Progenitor cell of endocrine pancreas (in vitro differentiated cells): ENCODE measurements at regions not wholly inside any gene's neighbourhood (a gene's known extent, or its start where the extent isn't known, plus 50 kb on each side); places are given as distances from the start of the nearest gene placed in this dataset.

Experiments used
- DNase-seq: peaks from one replicate; pipeline ENCODE4 v3.0.0; 2021; ENCODE audit warnings: low spot score; ENCODE audit not compliant: unreplicated experiment
- H3K27ac Mint-ChIP-seq: 2 replicates; pipeline ENCODE4 v1.8.0; 2021; ENCODE audit warnings: mild to moderate bottlenecking, moderate library complexity, mixed read lengths
- H3K27me3 Mint-ChIP-seq: 2 replicates; pipeline ENCODE4 v1.8.0; 2021; ENCODE audit warnings: mixed read lengths
- H3K36me3 Mint-ChIP-seq: 2 replicates; pipeline ENCODE4 v1.8.0; 2022; ENCODE audit warnings: mixed read lengths; ENCODE audit not compliant: insufficient read depth
- H3K4me1 Mint-ChIP-seq: 2 replicates; pipeline ENCODE4 v1.8.0; 2021; ENCODE audit warnings: low read depth, mixed read lengths
- H3K4me3 Mint-ChIP-seq: 2 replicates; pipeline ENCODE4 v1.8.0; 2021; ENCODE audit warnings: low read depth, mild to moderate bottlenecking, moderate library complexity, mixed read lengths
- H3K9me3 Mint-ChIP-seq: 2 replicates; pipeline ENCODE4 v1.8.0; 2021; ENCODE audit warnings: low read depth, mixed read lengths
- CTCF ChIP-seq: fragments of 200-600 bp; sonication (generic); IDR thresholded peaks from one replicate; pipeline ENCODE4 v1.5.0; 2021; ENCODE audit warnings: antibody characterized with exemption, mild to moderate bottlenecking; ENCODE audit not compliant: unreplicated experiment

- no peak for DNase-seq
Measured at GRCh38 chr16:79703066-79703465, 102.5 kb upstream of the MAF start.

GRCh38 chr16:79698341-79698753 is 97.8 kb upstream of the MAF start:
- Mint-ChIP-seq H3K27me3 (no peaks in the 10 kb centered on the region), H3K9me3 (peaks cover 11% of the 10 kb centered on the region), H3K4me1 (no peaks in the 10 kb centered on the region), H3K27ac (no peak overlapping the region), H3K36me3 (peaks cover 2% of the 10 kb centered on the region), H3K4me3 (no peak overlapping the region)
- no peak for TF ChIP-seq CTCF
- no peak for DNase-seq

More at GRCh38 chr16:79703066-79703465, 102.5 kb upstream of the MAF start:
- no peak for TF ChIP-seq CTCF
- Mint-ChIP-seq H3K36me3 (no peaks in the 10 kb centered on the region), H3K4me3 (no peak overlapping the region), H3K27me3 (no peaks in the 10 kb centered on the region), H3K4me1 (no peaks in the 10 kb centered on the region), H3K27ac (no peak overlapping the region), H3K9me3 (no peaks in the 10 kb centered on the region)

- Mint-ChIP-seq H3K4me1 (no peaks in the 10 kb centered on the region), H3K36me3 (peaks cover 2% of the 10 kb centered on the region), H3K27ac (no peak overlapping the region), H3K4me3 (no peak overlapping the region), H3K27me3 (no peaks in the 10 kb centered on the region), H3K9me3 (peaks cover 13% of the 10 kb centered on the region)
- TF ChIP-seq CTCF, result no peak
- DNase-seq, result no peak
Measured at GRCh38 chr16:79697562-79698112, 97.1 kb upstream of the MAF start.

- Mint-ChIP-seq H3K36me3 (peaks cover 2% of the 10 kb centered on the region), H3K4me1 (peaks cover 1% of the 10 kb centered on the region), H3K9me3 (peaks cover 24% of the 10 kb centered on the region), H3K4me3 (no peak overlapping the region), H3K27ac (no peak overlapping the region), H3K27me3 (no peaks in the 10 kb centered on the region)
- TF ChIP-seq CTCF, result no peak
- no peak for DNase-seq
Measured at GRCh38 chr16:79691007-79691406, 90.5 kb upstream of the MAF start.

- no peak for TF ChIP-seq CTCF
- peaks cover 1% of the 10 kb centered on the region for H3K4me1 Mint-ChIP-seq
- DNase-seq, result no peak
- peaks cover 2% of the 10 kb centered on the region for H3K36me3 Mint-ChIP-seq
- H3K9me3 Mint-ChIP-seq, result peaks cover 26% of the 10 kb centered on the region
- H3K27me3 Mint-ChIP-seq, result no peaks in the 10 kb centered on the region
- H3K4me3 Mint-ChIP-seq, result no peak overlapping the region
- H3K27ac Mint-ChIP-seq, result no peak overlapping the region
Measured at GRCh38 chr16:79690159-79690558, 89.6 kb upstream of the MAF start.
